SH-SY5Y (cell line): ENCODE measurements at regions not wholly inside any gene's neighbourhood (a gene's known extent, or its start where the extent isn't known, plus 50 kb on each side); places are given as distances from the start of the nearest gene placed in this dataset.

ENCODE experiments used
- GATA2 ChIP-seq: IDR thresholded peaks from 2 replicates; pipeline ENCODE4 v1.6.1; 2011; ENCODE audit warnings: mild to moderate bottlenecking, low read depth, low read length
- GATA3 ChIP-seq: IDR thresholded peaks from 2 replicates; pipeline ENCODE4 v1.6.1; 2011; ENCODE audit warnings: low read depth, mild to moderate bottlenecking, low read length, moderate library complexity

DNA sequence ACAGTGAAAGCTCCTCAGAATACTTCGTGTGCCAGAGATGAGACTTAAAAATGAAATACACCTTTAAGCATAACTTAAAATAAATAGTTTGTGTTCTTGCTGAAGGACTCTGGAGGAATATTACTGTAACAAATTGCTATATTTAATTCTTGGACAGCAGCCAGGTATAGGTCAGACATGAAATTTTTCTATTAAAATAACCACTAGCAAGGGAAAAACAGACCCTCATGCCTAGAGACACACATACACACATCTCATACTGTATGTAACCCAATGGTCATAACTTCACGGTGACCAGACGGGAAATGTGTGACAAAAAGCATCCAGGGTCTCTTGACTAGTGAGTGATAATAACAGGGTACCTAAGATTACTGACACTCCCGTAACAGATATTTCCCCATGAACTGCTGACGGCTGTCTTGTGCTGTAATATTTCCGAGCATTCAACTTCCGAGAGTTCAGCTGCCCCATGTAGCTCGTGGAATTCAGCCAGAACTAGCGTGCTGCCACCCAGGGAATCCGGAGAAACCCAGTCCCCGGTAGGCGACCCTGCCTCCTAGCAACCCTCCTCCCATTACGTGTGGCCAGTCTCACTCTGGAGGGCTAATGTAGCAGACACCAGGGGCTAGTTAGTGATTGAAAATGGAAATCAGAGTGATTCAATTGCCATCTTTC is 2295.1 kb upstream of the WWC1 start:
- TF ChIP-seq GATA2 (no peak), GATA3 (no peak)
